Esophagus muscularis mucosa (tissue), 4 donors: ENCODE measurements at regions not wholly inside any gene's neighbourhood (a gene's known extent, or its start where the extent isn't known, plus 50 kb on each side); places are given as distances from the start of the nearest gene placed in this dataset.

Experiments
- DNase-seq: peaks from one replicate; pipeline ENCODE4 v3.0.0-alpha.2; 2017; ENCODE audit errors: extremely low spot score
- H3K27ac ChIP-seq, 4 donors: fragments of 200-600 bp; sonication (generic); replicated peaks in 1 of 4; 1 replicate in 3 of 4; 2 replicates in 1 of 4; pipeline ENCODE4 v1.5.1; 2016 to 2019; ENCODE audit warnings: mild to moderate bottlenecking in 1 of 4
- H3K27me3 ChIP-seq, 4 donors: fragments of 200-600 bp; sonication (generic); one replicate each; pipeline versions ENCODE4 v1.5.1 to v1.6.0; 2016 to 2019
- H3K36me3 ChIP-seq, 4 donors: fragments of 200-600 bp; sonication (generic); one replicate each; pipeline ENCODE4 v1.5.1; 2016 to 2019
- H3K4me1 ChIP-seq, 4 donors: fragments of 200-600 bp; sonication (generic); one replicate each; pipeline ENCODE4 v1.5.1; 2016 to 2019
- H3K4me3 ChIP-seq, 4 donors: fragments of 200-600 bp; sonication (generic); 1 replicate in 2 of 4; 2 replicates in 2 of 4; pipeline ENCODE4 v1.5.1; 2016 to 2019; ENCODE audit warnings: mild to moderate bottlenecking in 4 of 4, moderate library complexity in 1 of 4
- H3K9me3 ChIP-seq, 4 donors: fragments of 200-600 bp; sonication (generic); 1 replicate in 3 of 4; 2 replicates in 1 of 4; pipeline ENCODE4 v1.5.1; 2016 to 2019
- EP300 ChIP-seq: sonication (generic); formaldehyde crosslinking; IDR thresholded peaks from one replicate; pipeline ENCODE4 v1.6.1; 2017; ENCODE audit warnings: antibody characterized with exemption
- POLR2A ChIP-seq: fragments of 450-650 bp; IDR thresholded peaks from one replicate; pipeline ENCODE4 v1.6.1; 2017; ENCODE audit warnings: antibody characterized with exemption, moderate library complexity, mild to moderate bottlenecking, low read depth
- POLR2AphosphoS5 ChIP-seq, 2 donors: sonication (generic); formaldehyde crosslinking; IDR thresholded peaks; one replicate each; pipeline ENCODE4 v1.6.1; 2017; ENCODE audit warnings: antibody characterized with exemption in 2 of 2
- WGBS: methylation state at CpG from one replicate; pipeline ENCODE4 v1.1.5; 2018; 5-methylcytosine and 5-hydroxymethylcytosine counted together
- intact Hi-C: fragments of 100-400 bp; cut with DNase I; formaldehyde crosslinking; loops from one replicate; pipeline ENCODE4 v1.15.1; 2023
- TF ChIP-seq, protein P1 (sequence below), 3 experiments: fragments of 200-600 bp in 2 of 3; fragments of 450-650 bp in 1 of 3; sonication (generic) in 2 of 3; IDR thresholded peaks; one replicate each; pipeline ENCODE4 v1.5.1; 2017 to 2019; ENCODE audit warnings: antibody characterized with exemption in 3 of 3, mild to moderate bottlenecking in 2 of 3, moderate library complexity in 1 of 3

- TF ChIP-seq, protein P1, sequence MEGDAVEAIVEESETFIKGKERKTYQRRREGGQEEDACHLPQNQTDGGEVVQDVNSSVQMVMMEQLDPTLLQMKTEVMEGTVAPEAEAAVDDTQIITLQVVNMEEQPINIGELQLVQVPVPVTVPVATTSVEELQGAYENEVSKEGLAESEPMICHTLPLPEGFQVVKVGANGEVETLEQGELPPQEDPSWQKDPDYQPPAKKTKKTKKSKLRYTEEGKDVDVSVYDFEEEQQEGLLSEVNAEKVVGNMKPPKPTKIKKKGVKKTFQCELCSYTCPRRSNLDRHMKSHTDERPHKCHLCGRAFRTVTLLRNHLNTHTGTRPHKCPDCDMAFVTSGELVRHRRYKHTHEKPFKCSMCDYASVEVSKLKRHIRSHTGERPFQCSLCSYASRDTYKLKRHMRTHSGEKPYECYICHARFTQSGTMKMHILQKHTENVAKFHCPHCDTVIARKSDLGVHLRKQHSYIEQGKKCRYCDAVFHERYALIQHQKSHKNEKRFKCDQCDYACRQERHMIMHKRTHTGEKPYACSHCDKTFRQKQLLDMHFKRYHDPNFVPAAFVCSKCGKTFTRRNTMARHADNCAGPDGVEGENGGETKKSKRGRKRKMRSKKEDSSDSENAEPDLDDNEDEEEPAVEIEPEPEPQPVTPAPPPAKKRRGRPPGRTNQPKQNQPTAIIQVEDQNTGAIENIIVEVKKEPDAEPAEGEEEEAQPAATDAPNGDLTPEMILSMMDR (IDR thresholded peaks at IDR 0.05), result no peak
- TF ChIP-seq POLR2AphosphoS5 (IDR thresholded peaks at IDR 0.05) (no peak), EP300 (no peak), POLR2A (no peak)
- Histone ChIP-seq H3K27ac (no peak overlapping the region), H3K9me3 (no peaks in the 10 kb centered on the region), H3K36me3 (no peaks in the 10 kb centered on the region), H3K27me3 (no peaks in the 10 kb centered on the region), H3K4me3 (no peak overlapping the region), H3K4me1 (peaks cover 0 to 13% (median 6%) of the 10 kb centered on the region in 4 donors)
- DNase-seq, result no peak
- intact Hi-C loops, result no loop called here
- WGBS, result 57% methylated on average over 6 of the region's 6 CpGs
Measured at GRCh38 chr7:15043931-15044330, 141.4 kb upstream of the DGKB start.

GRCh38 chr7:15042285-15043065 lies 139.9 kb upstream of the DGKB start:
- TF ChIP-seq EP300, result no peak
- TF ChIP-seq, protein P1 (IDR thresholded peaks at IDR 0.05), result no peak
- H3K36me3 ChIP-seq, result no peaks in the 10 kb centered on the region
- H3K27me3 ChIP-seq, result no peaks in the 10 kb centered on the region
- intact Hi-C loops, result no loop called here
- no peaks in the 10 kb centered on the region for H3K9me3 ChIP-seq
- no peak overlapping the region for H3K27ac ChIP-seq
- H3K4me3 ChIP-seq, result no peak overlapping the region
- H3K4me1 ChIP-seq, result peaks cover 0 to 13% (median 6%) of the 10 kb centered on the region in 4 donors
- DNase-seq, result no peak
- WGBS, result 77% methylated on average over 1 of the region's 1 CpG

DNA sequence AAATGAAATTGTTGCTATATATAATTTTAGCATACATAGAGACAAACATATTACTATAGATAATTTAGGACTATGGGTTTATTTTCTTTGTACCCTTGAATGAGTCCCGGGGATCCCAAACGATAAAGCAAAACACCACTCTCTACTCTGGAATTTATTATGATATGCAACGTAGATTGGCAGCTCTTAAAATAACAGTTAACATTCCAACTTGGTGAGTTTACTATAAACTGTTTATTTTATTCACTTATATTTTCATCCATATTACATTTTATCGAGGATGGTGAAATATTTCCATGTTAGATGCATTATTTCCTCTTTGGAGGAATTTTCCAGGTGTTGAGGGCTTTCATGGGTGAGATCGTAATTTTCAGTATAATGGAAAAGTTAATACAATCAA lies 138.7 kb upstream of the DGKB start:
- Histone ChIP-seq H3K9me3 (no peaks in the 10 kb centered on the region), H3K36me3 (no peaks in the 10 kb centered on the region), H3K27me3 (no peaks in the 10 kb centered on the region), H3K4me1 (peaks cover 0 to 13% (median 6%) of the 10 kb centered on the region in 4 donors), H3K27ac (no peak overlapping the region), H3K4me3 (no peak overlapping the region)
- no peak for DNase-seq
- TF ChIP-seq, protein P1 (IDR thresholded peaks at IDR 0.05), result no peak
- TF ChIP-seq POLR2AphosphoS5 (IDR thresholded peaks at IDR 0.05) (no peak), POLR2A (no peak), EP300 (no peak)
- intact Hi-C loops, result no loop called here
- 47% methylated on average over 5 of the region's 5 CpGs for WGBS

GRCh38 chr7:15035814-15036213 lies 133.3 kb upstream of the DGKB start:
- no peak overlapping the region for H3K4me3 ChIP-seq
- H3K9me3 ChIP-seq, result no peaks in the 10 kb centered on the region
- H3K27me3 ChIP-seq, result no peaks in the 10 kb centered on the region
- H3K27ac ChIP-seq, result no peak overlapping the region
- intact Hi-C loops, result no loop called here
- no peak for TF ChIP-seq POLR2AphosphoS5 (IDR thresholded peaks at IDR 0.05)
- no peak for TF ChIP-seq POLR2A
- TF ChIP-seq, protein P1 (IDR thresholded peaks at IDR 0.05), result no peak
- no peak for TF ChIP-seq EP300
- DNase-seq, result no peak
- H3K4me1 ChIP-seq, result peaks cover 0 to 2% (median under 1%) of the 10 kb centered on the region in 4 donors
- no peaks in the 10 kb centered on the region for H3K36me3 ChIP-seq
- WGBS, result 88% methylated on average over 2 of the region's 2 CpGs

- no peak for DNase-seq
- no peak overlapping the region for H3K27ac ChIP-seq
- TF ChIP-seq POLR2A (no peak), EP300 (no peak), POLR2AphosphoS5 (IDR thresholded peaks at IDR 0.05) (no peak)
- TF ChIP-seq, protein P1 (IDR thresholded peaks at IDR 0.05), result no peak
Measured at GRCh38 chr7:15033039-15033438, 130.5 kb upstream of the DGKB start.

More at GRCh38 chr7:15033039-15033438, 130.5 kb upstream of the DGKB start:
- WGBS, result 87% methylated on average over 2 of the region's 2 CpGs
- Histone ChIP-seq H3K4me1 (no peaks in the 10 kb centered on the region), H3K36me3 (no peaks in the 10 kb centered on the region), H3K4me3 (no peak overlapping the region), H3K9me3 (no peaks in the 10 kb centered on the region), H3K27me3 (no peaks in the 10 kb centered on the region)
- intact Hi-C loops, result no loop called here
